Fibroblast of skin of right quadriceps (primary cell): ENCODE measurements at regions not wholly inside any gene's neighbourhood (a gene's known extent, or its start where the extent isn't known, plus 50 kb on each side); places are given as distances from the start of the nearest gene placed in this dataset.
"Not testable (repeated sequence)": the region's sequence is repeated elsewhere in the genome, so short reads cannot be mapped to it uniquely, and the experiment has no call there.

Source experiments
- DNase-seq: peaks from one replicate; pipeline ENCODE4 v3.0.0-alpha.2; 2013

- DNase-seq = no peak
Observed at GRCh38 chr5:118366429-118366828, 621.9 kb downstream of the DTWD2 start.

DNA sequence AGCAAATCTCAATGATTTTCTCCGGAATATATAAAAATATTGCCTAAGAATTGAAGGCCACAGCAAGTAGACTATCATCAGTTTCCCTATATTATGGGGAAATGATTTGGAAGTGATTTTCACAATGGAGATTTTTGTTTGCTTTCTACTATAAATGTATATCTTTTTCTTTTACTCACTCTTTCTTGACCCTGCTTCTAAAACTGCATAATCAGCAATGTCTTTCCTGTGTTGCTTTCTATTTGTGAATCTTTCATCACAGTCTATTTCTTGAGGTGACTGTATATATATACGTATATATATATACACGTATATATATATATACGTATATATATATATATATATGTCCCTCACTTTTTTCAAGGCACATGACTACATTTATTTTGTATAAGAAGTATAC lies 622.6 kb downstream of the DTWD2 start:
- DNase-seq = no peak

- peak; percentile 14 for DNase-seq
Observed at GRCh38 chr5:118354797-118355196, 633.5 kb downstream of the DTWD2 start.

DNA sequence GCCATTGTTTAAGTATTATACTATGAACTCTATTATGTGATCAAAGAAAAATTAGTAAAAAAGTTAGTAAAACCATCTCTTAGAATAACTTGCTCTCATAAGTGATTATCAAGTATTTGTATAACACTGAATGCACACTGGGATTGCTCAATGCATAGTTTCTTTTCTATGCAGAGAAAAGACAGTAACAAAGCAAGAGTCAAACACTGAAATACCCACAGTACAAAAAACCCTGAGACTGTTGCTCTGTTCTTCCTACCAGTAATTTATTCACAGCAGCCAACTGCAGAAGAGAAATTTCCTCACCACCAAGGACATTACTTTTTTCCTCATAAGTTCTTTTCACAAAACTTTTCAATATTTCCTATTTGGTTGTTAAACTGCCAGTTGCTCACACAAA lies 634.4 kb downstream of the DTWD2 start:
- DNase-seq = no peak

- DNase-seq = no peak
Observed at GRCh38 chr5:118336468-118336867, 651.9 kb downstream of the DTWD2 start.

GRCh38 chr5:118327389-118327788 lies 661.0 kb downstream of the DTWD2 start:
- no peak for DNase-seq

DNA sequence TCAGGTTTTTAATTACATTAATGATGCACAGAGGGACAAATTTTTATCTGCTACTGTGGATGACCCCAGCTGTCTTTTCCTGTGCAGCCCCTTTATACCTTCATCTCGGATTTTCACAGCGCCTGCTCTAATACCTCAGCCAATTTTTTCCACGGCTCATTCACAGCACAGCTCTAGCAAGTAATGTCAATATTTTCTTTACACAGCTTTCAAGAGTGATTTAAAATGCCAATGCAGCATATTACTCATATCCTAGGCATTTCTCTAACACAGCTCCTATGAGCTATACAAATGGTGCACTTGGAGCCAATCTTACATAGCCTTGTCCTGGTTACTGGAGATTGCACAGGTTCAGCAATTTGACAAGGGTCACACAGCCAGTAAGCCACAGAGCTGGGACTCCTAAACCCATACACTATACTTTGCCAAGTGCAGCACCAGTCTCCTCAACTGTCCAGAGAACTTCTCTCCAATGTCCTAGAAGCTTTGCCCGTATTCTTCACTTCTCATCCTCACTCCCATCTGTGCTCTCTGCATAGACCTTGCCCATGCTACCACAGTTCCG lies 661.8 kb downstream of the DTWD2 start:
- peak; percentile 62 for DNase-seq

DNA sequence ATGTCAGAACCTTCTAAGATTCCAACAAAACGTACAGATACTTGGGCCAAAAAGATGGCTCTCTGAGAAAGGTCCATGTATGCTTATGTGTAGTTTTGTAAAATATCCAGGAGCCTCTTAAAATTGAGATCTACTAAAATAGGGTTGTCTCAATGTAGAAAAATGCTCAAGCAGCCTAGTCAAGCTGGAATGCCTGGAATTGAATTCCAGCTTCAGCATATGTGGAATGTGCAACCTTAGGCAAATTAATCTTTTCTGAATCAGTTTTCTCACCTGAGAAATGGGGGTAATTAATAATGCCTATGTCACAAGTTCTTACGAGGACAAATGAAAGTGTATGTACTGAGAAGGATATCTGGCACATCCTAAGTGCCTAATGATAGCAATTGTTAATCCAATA lies 662.4 kb downstream of the DTWD2 start:
- DNase-seq = peak; percentile 43

DNA sequence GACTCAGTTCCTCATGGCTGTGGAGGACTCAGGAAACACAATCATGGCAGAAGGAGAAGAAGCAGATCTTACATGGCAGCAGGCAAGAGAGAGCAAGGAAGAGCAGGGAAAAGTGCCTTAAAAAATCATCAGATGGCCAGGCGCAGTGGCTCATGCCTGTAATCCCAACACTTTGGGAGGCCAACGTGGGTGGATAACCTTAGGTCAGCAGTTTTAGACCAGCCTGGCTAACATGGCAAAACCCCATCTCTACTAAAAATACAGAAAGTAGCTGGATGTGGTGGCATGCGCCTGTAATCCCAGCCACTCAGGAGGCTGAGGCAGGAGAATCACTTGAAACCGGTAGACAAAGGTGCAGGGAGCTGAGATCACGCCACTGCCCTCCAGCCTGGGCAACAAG lies 664.6 kb downstream of the DTWD2 start:
- not testable (repeated sequence) for DNase-seq

DNA sequence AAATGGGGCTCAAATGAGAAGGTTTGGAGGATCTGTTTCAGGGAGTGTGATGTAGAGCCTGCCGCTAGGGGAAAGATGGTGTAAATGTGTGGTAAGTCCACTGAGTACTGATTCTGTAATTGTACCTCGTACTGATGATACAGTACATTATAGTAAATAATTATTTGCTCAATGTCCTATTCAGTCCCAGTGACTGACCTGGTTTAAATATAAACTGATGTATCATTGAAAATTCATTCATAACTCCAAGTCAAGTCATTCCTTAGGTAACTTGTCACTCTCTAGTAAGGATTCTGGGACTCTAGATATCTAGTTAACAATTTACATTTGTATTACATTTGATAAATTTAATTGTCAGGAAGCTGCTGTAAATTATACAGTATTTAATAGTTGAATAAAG lies 667.3 kb downstream of the DTWD2 start:
- no peak for DNase-seq

GRCh38 chr5:118320121-118320520 lies 668.2 kb downstream of the DTWD2 start:
- no peak for DNase-seq

GRCh38 chr5:118314931-118315330 lies 673.4 kb downstream of the DTWD2 start:
- peak; percentile 44 for DNase-seq

GRCh38 chr5:118311103-118311819 lies 677.1 kb downstream of the DTWD2 start:
- DNase-seq = no peak

DNA sequence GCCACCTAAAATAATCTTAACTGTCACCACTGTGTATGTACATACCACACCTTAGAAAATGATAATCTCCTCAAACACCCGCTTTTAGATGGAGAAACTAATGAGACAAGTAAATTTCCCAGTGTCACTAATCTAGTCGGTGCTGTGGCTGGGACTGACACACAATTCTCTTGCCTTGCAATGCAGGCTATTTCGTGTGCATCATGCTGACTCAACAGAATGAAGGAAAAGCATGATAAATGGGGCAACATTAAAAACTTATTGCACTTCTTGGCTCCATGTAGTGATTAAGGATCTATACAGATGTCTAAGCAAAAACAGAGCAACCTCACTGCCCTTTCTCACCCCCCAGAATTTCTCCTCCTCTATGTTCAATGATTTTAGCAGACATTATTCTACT lies 677.9 kb downstream of the DTWD2 start:
- peak; percentile 11 for DNase-seq

DNA sequence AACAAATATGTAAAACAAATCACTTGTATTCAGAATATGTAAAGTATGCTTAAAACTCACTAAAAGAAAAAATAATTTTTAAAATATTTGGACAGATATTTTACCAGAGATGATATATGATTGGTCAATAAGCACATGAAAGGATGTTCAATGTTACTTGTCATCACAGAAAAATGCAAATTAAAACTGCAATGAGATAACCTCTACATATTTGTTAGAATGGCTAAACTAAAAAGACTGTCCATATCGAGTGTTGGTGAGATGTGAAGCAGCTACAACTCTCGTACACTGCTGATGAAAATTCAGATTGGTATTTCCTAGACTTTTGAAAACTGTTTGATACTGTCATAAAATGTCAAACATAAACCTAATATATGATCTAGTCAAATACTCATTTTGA lies 685.1 kb downstream of the DTWD2 start:
- peak; percentile 10 for DNase-seq

DNA sequence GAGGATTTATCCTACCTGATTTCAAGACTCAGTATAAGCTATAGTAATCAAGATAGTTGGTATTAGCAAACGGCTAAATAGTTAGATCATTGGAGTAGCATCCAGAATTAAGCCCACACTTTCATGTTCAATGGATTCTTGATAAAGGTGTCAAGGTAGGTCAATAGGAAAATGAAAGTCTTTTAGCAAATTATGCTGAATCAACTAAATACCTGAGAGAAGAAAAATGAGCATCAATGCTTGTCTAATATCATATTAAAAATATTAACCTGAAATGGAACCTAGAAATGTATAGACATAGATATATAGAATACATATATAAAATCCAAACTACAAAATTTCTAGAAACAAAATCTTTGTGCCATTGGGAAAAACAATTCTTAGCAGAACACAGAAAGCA lies 685.6 kb downstream of the DTWD2 start:
- DNase-seq = no peak

GRCh38 chr5:118301696-118302095 lies 686.7 kb downstream of the DTWD2 start:
- no peak for DNase-seq

DNA sequence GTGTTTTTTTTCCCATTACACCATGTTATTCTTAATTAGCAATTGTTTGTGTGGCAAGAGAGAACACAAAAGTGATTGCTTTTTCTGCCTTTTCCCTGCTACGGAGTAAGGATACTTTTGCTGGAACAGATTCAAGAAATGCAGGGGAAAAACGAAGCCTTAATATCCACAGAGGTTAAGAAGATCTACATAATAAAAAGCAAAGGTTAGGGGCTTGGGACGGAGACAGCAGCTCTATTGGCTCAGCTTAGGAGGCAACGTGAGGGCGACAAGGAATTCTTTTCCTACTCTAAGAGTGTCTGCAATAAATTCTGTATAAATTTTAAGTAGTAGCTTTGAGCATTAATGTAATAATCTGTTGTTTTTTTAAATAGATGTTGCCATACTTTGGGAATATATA lies 693.3 kb downstream of the DTWD2 start:
- no peak for DNase-seq

DNA sequence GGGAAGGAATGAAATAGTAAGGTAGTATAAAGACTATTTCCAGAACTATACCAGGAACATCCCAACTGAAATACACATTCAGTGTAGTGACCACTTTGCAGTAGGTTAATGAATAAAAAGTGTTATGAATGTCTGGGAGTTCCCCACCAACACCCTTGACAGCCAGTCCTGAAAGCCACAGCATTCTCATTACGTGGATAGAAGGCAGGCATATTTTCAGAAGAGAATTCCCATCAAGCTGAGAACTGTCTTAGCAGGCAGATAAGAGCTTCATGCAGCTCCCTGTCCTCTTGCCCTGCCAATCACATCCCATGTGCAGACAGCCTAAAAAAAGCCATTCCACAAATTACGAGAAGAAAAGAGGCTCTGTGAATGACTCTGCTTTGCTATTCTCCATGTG lies 695.0 kb downstream of the DTWD2 start:
- no peak for DNase-seq

DNA sequence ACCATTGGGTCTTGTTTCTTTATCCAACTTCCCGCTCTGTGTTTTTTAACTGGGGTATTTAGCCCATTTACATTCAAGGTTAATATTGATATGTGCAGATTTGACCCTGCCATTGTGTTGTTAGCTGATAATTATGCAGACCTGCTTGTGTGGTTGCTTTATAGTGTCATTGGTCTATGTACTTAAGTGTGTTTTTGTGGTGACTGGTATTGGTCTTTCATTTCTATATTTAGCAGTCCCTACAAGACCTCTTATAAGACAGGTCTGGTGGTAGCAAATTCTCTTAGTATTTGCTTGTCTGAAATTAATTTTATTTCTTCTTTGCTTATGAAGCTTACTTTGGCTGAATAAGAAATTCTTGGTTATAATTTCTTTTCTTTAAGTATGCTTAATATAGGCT lies 698.1 kb downstream of the DTWD2 start:
- no peak for DNase-seq

DNA sequence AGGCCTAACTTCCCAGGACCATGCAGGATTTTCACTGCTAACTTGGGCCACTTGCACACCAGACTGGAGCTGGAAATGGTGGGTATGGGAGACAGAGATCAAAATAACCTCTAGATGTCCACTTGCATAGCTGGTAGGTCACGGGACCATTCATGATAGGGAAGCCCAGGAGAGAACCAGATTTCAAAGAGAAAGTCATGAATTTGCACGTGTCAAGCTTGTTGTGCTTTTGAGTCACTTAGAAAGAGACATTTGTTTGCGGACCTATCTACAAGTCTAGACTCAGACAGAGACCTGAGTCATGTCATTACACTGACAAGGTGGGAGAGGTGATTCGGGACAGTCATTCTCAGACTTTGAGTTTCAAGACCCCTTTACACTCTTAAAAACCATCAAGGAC lies 704.1 kb downstream of the DTWD2 start:
- DNase-seq = not testable (repeated sequence)

GRCh38 chr5:118282480-118283038 lies 705.8 kb downstream of the DTWD2 start:
- DNase-seq = not testable (repeated sequence)

- no peak for DNase-seq
Observed at GRCh38 chr5:118279540-118280294, 708.6 kb downstream of the DTWD2 start.

- DNase-seq = no peak
Observed at GRCh38 chr5:118270526-118270925, 717.8 kb downstream of the DTWD2 start.
